ENCODE measurements at regions not wholly inside any gene's neighbourhood (a gene's known extent, or its start where the extent isn't known, plus 50 kb on each side); places are given as distances from the start of the nearest gene placed in this dataset.

DNA sequence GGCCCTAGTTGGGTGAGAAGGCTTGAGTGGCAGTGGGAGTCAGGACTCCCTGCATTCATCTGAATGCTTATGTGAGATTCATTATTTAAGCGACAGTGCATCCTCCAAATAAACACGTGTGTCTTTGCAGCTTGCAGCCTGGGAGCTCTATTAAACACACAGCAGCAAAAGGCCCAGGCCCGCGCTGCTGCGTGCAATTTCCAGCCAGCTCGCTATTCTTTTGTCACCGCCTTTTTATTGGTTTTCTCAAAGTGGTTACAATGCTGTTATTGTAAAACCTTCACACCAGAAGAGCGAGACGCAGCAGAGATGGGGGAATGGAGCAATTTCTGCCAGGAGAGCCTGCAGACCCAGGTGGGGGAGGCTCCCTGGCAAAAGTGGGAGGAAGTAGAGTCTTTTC is 252.5 kb downstream of the BCOR start:
- H3K9me3 ChIP-seq, result no peaks in the 10 kb centered on the region
- H3F3A ChIP-seq (replicated peaks; ENCODE audit: insufficient read depth), result no peaks in the 10 kb centered on the region
- TF ChIP-seq SIN3A (IDR thresholded peaks at IDR 0.05; ENCODE audit: borderline replicate concordance, low read depth, low read length) (no peak), NFIC (IDR thresholded peaks at IDR 0.05; ENCODE audit: borderline replicate concordance) (no peak), RAD21 (IDR thresholded peaks at IDR 0.05; ENCODE audit: low read length) (no peak), POLR2AphosphoS5 (IDR thresholded peaks at IDR 0.05; ENCODE audit: low read depth, low read length) (no peak), RXRA (IDR thresholded peaks at IDR 0.05; ENCODE audit: borderline replicate concordance, low read depth) (no peak), GABPA (IDR thresholded peaks at IDR 0.05; ENCODE audit: low read depth) (no peak), CHD2 (IDR thresholded peaks at IDR 0.05; ENCODE audit: low read length, partially characterized antibody) (no peak), FOXJ3 (CRISPR knock-in tag; IDR thresholded peaks at IDR 0.05) (no peak), YY1 (IDR thresholded peaks at IDR 0.05; ENCODE audit: low read depth) (no peak), RFX5 (IDR thresholded peaks at IDR 0.05; ENCODE audit: low read length) (no peak), GATA2 (CRISPR knock-in tag; IDR thresholded peaks at IDR 0.05) (no peak)
- TF ChIP-seq, protein P1, sequence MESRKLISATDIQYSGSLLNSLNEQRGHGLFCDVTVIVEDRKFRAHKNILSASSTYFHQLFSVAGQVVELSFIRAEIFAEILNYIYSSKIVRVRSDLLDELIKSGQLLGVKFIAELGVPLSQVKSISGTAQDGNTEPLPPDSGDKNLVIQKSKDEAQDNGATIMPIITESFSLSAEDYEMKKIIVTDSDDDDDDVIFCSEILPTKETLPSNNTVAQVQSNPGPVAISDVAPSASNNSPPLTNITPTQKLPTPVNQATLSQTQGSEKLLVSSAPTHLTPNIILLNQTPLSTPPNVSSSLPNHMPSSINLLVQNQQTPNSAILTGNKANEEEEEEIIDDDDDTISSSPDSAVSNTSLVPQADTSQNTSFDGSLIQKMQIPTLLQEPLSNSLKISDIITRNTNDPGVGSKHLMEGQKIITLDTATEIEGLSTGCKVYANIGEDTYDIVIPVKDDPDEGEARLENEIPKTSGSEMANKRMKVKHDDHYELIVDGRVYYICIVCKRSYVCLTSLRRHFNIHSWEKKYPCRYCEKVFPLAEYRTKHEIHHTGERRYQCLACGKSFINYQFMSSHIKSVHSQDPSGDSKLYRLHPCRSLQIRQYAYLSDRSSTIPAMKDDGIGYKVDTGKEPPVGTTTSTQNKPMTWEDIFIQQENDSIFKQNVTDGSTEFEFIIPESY (IDR thresholded peaks at IDR 0.05; ENCODE audit: borderline replicate concordance, low read depth), result no peak
- H3K9ac ChIP-seq, result no peak overlapping the region
- peaks cover 0 to 7% of the 10 kb centered on the region in 2 experiments; a peak in 2 of 4 replicates for H3K4me1 ChIP-seq (ENCODE audit: control insufficient read depth in 1 of 2, insufficient read depth in 2 of 2, low read depth in 1 of 2, low read length in 1 of 2)
- no peaks in the 10 kb centered on the region for H4K20me1 ChIP-seq (ENCODE audit: insufficient read depth)
- H3K27ac ChIP-seq (ENCODE audit: low read depth in 2 of 2, low read length in 1 of 2), result no peak overlapping the region
- 67% methylated on average over 8 of the region's 9 CpGs for WGBS (ENCODE audit: low lambda C conversion rate)
- no peak overlapping the region for H2AFZ ChIP-seq (ENCODE audit: low read depth)
- CTCF ChIA-PET, result interaction anchor here (0.6 kb wide), 1 partner anchor 699 kb away, joined by 3 read pairs; no protein-coding TSS in a partner anchor
- DNase-seq, result no peak
- H3K79me2 ChIP-seq (ENCODE audit: insufficient read depth), result no peaks in the 10 kb centered on the region
- H3K9me2 ChIP-seq, result no peaks in the 10 kb centered on the region
- no peaks in the 10 kb centered on the region for H3K36me3 ChIP-seq (replicated peaks in 1 of 2; ENCODE audit: control insufficient read depth in 1 of 2, insufficient read depth in 2 of 2, low read length in 1 of 2)
- POLR2A ChIA-PET, result no interaction called here
- no peak overlapping the region for H3K4me3 ChIP-seq (ENCODE audit: low read depth in 2 of 2, low read length in 1 of 2)
- no peak overlapping the region for H3K4me2 ChIP-seq
- peaks cover 11% of the 10 kb centered on the region; the same call in 1 of the 2 replicates for H3K27me3 ChIP-seq (ENCODE audit: insufficient read depth)

DNA sequence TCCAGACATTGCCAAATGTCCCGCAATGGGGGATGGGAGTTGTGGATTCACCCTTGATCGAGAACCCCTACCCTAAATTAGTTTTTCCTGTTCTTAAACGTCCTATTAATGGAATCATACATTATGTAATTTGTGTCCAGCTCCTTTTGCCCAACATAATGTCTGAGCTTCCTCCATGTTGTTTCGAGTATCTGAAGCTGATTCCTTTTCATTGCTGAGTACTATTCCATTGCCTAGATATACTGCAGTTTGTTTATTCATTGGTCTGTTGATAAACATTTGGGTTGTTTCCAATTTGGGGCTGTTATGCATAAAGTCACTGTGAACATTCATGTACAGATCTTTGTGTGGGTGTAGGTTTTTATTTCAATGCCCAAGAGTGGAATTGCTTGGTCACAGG is 251.3 kb downstream of the BCOR start:
- Histone ChIP-seq H3K4me2 (no peak overlapping the region), H3F3A (replicated peaks; ENCODE audit: insufficient read depth) (no peaks in the 10 kb centered on the region), H3K27ac (ENCODE audit: low read depth in 2 of 2, low read length in 1 of 2) (no peak overlapping the region), H3K9me3 (no peaks in the 10 kb centered on the region), H3K4me1 (ENCODE audit: control insufficient read depth in 1 of 2, insufficient read depth in 2 of 2, low read depth in 1 of 2, low read length in 1 of 2) (peaks cover 7 to 13% of the 10 kb centered on the region in 2 experiments; a peak in 2 of 4 replicates), H2AFZ (ENCODE audit: low read depth) (no peak overlapping the region), H3K9ac (no peak overlapping the region), H4K20me1 (ENCODE audit: insufficient read depth) (no peaks in the 10 kb centered on the region), H3K79me2 (ENCODE audit: insufficient read depth) (no peaks in the 10 kb centered on the region), H3K9me2 (no peaks in the 10 kb centered on the region), H3K27me3 (ENCODE audit: insufficient read depth) (peaks cover 11% of the 10 kb centered on the region; the same call in 1 of the 2 replicates), H3K4me3 (ENCODE audit: low read depth in 2 of 2, low read length in 1 of 2) (no peak overlapping the region), H3K36me3 (replicated peaks in 1 of 2; ENCODE audit: control insufficient read depth in 1 of 2, insufficient read depth in 2 of 2, low read length in 1 of 2) (no peaks in the 10 kb centered on the region)
- no peak for TF ChIP-seq RFX5 (IDR thresholded peaks at IDR 0.05; ENCODE audit: low read length)
- no peak for TF ChIP-seq RAD21 (IDR thresholded peaks at IDR 0.05; ENCODE audit: low read length)
- no peak for TF ChIP-seq EZH2phosphoT487 (IDR thresholded peaks at IDR 0.05; ENCODE audit: borderline replicate concordance, low read depth)
- ChIA-PET CTCF (no interaction called here), POLR2A (no interaction called here)
- no peak for DNase-seq
- 37% methylated on average over 4 of the region's 4 CpGs for WGBS (ENCODE audit: low lambda C conversion rate)
